H9 (cell line): ENCODE measurements at regions not wholly inside any gene's neighbourhood (a gene's known extent, or its start where the extent isn't known, plus 50 kb on each side); places are given as distances from the start of the nearest gene placed in this dataset.

Source experiments
- DNase-seq: peaks from one replicate; pipeline ENCODE4 v3.0.0-alpha.2; 2017
- H2AFZ ChIP-seq: one replicate; pipeline ENCODE4 v1.6.1; 2013; ENCODE audit warnings: mild to moderate bottlenecking, low read length, control low read depth, moderate library complexity
- H2AK5ac ChIP-seq: 2 replicates; pipeline ENCODE4 v1.6.1; 2013; ENCODE audit warnings: low read length, control low read depth, mixed read lengths; ENCODE audit not compliant: insufficient read length
- H2BK120ac ChIP-seq: one replicate; pipeline ENCODE4 v1.6.1; 2013; ENCODE audit warnings: low read depth, mild to moderate bottlenecking, low read length, control low read depth, inconsistent platforms; ENCODE audit not compliant: poor library complexity, severe bottlenecking
- H2BK12ac ChIP-seq: 2 replicates; pipeline ENCODE4 v1.6.1; 2013; ENCODE audit warnings: low read length, control low read depth, mixed read lengths, low read depth; ENCODE audit not compliant: insufficient read length
- H2BK15ac ChIP-seq: 2 replicates; pipeline ENCODE4 v1.6.1; 2013; ENCODE audit warnings: low read depth, low read length, control low read depth
- H2BK20ac ChIP-seq: one replicate; pipeline ENCODE4 v1.6.1; 2013; ENCODE audit warnings: low read depth, mild to moderate bottlenecking, low read length, control low read depth, inconsistent platforms; ENCODE audit not compliant: poor library complexity, severe bottlenecking
- H2BK5ac ChIP-seq: 2 replicates; pipeline ENCODE4 v1.6.1; 2013; ENCODE audit warnings: low read length, control low read depth, mixed read lengths; ENCODE audit not compliant: insufficient read length
- H3K14ac ChIP-seq: 2 replicates; pipeline ENCODE4 v1.6.1; 2013; ENCODE audit warnings: low read length, control low read depth; ENCODE audit not compliant: insufficient read depth
- H3K18ac ChIP-seq: 2 replicates; pipeline ENCODE4 v1.6.1; 2013; ENCODE audit warnings: low read depth, mild to moderate bottlenecking, mixed read lengths, low read length, control low read depth; ENCODE audit not compliant: insufficient read length
- H3K23ac ChIP-seq: 2 replicates; pipeline ENCODE4 v1.6.1; 2013; ENCODE audit warnings: low read length, control low read depth, mixed read lengths, low read depth; ENCODE audit not compliant: insufficient read length
- H3K23me2 ChIP-seq: 2 replicates; pipeline ENCODE4 v1.6.1; 2013; ENCODE audit warnings: low read depth, mild to moderate bottlenecking, mixed read lengths, low read length, control low read depth; ENCODE audit not compliant: insufficient read length, poor library complexity, severe bottlenecking
- H3K27ac ChIP-seq: 2 replicates; pipeline ENCODE4 v1.5.1; 2013; ENCODE audit warnings: low read length, control low read depth, mixed read lengths, low read depth; ENCODE audit not compliant: insufficient read length
- H3K27me3 ChIP-seq: 2 replicates; pipeline ENCODE4 v1.6.1; 2013; ENCODE audit warnings: low read length, control low read depth, inconsistent platforms; ENCODE audit not compliant: insufficient read depth
- H3K4ac ChIP-seq: 2 replicates; pipeline ENCODE4 v1.6.1; 2013; ENCODE audit warnings: low read depth, mild to moderate bottlenecking, control low read depth, inconsistent platforms, low read length, moderate library complexity
- H3K4me1 ChIP-seq: 2 replicates; pipeline ENCODE4 v1.6.1; 2013; ENCODE audit warnings: low read length, control low read depth, inconsistent platforms; ENCODE audit not compliant: insufficient read depth
- H3K4me2 ChIP-seq: 2 replicates; pipeline ENCODE4 v1.6.1; 2013; ENCODE audit warnings: low read length, control low read depth, mixed read lengths; ENCODE audit not compliant: insufficient read length, insufficient read depth
- H3K56ac ChIP-seq: 2 replicates; pipeline ENCODE4 v1.6.1; 2013; ENCODE audit warnings: low read depth, mild to moderate bottlenecking, mixed read lengths, low read length, control low read depth; ENCODE audit not compliant: insufficient read length
- H3K79me1 ChIP-seq: 2 replicates; pipeline ENCODE4 v1.6.1; 2013; ENCODE audit warnings: low read depth, mild to moderate bottlenecking, moderate library complexity, low read length, control low read depth, inconsistent platforms; ENCODE audit not compliant: insufficient read depth, poor library complexity, severe bottlenecking
- H3K79me2 ChIP-seq: 2 replicates; pipeline ENCODE4 v1.6.1; 2013; ENCODE audit warnings: low read length, control low read depth, inconsistent platforms; ENCODE audit not compliant: insufficient read depth
- H3K9ac ChIP-seq: 2 replicates; pipeline ENCODE4 v1.6.1; 2013; ENCODE audit warnings: low read length, control low read depth, mixed read lengths; ENCODE audit not compliant: insufficient read length; ENCODE audit errors: extremely low read depth
- H3K9me3 ChIP-seq: one replicate; pipeline ENCODE4 v1.6.1; 2013; ENCODE audit warnings: low read depth, low read length, inconsistent platforms; ENCODE audit not compliant: control insufficient read depth
- H3T11ph ChIP-seq: one replicate; pipeline ENCODE4 v1.6.1; 2013; ENCODE audit warnings: mild to moderate bottlenecking, low read length, control low read depth, inconsistent platforms
- H4K20me1 ChIP-seq: one replicate; pipeline ENCODE4 v1.6.1; 2013; ENCODE audit not compliant: control insufficient read depth, insufficient read length, insufficient read depth
- H4K5ac ChIP-seq: 2 replicates; pipeline ENCODE4 v1.6.1; 2013; ENCODE audit warnings: low read depth, mild to moderate bottlenecking, mixed read lengths, low read length, control low read depth; ENCODE audit not compliant: insufficient read length
- H4K8ac ChIP-seq: replicated peaks from 2 replicates; pipeline ENCODE4 v1.6.1; 2013; ENCODE audit warnings: low read length, control low read depth, mixed read lengths, low read depth; ENCODE audit not compliant: insufficient read length
- H4K91ac ChIP-seq: 2 replicates; pipeline ENCODE4 v1.6.1; 2013; ENCODE audit warnings: low read depth, mild to moderate bottlenecking, moderate library complexity, mixed read lengths, low read length, control low read depth; ENCODE audit not compliant: insufficient read length
- H3K27ac Mint-ChIP-seq, 3 experiments: 2 replicates in 2 of 3; 3 replicates in 1 of 3; pipeline ENCODE4 v1.8.0; 2020 to 2021; ENCODE audit warnings: mixed read lengths in 3 of 3, mild to moderate bottlenecking in 1 of 3, moderate library complexity in 1 of 3
- H3K27me3 Mint-ChIP-seq: 2 replicates; pipeline ENCODE4 v1.8.0; 2021; ENCODE audit warnings: low read depth, mild to moderate bottlenecking, moderate library complexity, mixed read lengths
- H3K36me3 Mint-ChIP-seq, 3 experiments: 2 replicates in 2 of 3; 3 replicates in 1 of 3; pipeline ENCODE4 v1.8.0; 2020 to 2021; ENCODE audit warnings: low read depth in 3 of 3, mixed read lengths in 3 of 3; ENCODE audit not compliant: insufficient read depth in 1 of 3
- H3K4me1 Mint-ChIP-seq, 2 experiments: 2 replicates each; pipeline ENCODE4 v1.8.0; 2020; ENCODE audit warnings: mixed read lengths in 2 of 2
- H3K4me3 Mint-ChIP-seq, 2 experiments: 2 replicates in 1 of 2; 3 replicates in 1 of 2; pipeline ENCODE4 v1.8.0; 2020 to 2021; ENCODE audit warnings: mild to moderate bottlenecking in 2 of 2, mixed read lengths in 2 of 2, moderate library complexity in 1 of 2
- H3K9me3 Mint-ChIP-seq, 2 experiments: 2 replicates in 1 of 2; 3 replicates in 1 of 2; pipeline ENCODE4 v1.8.0; 2020; ENCODE audit warnings: mild to moderate bottlenecking in 2 of 2, mixed read lengths in 2 of 2, moderate library complexity in 1 of 2
- CTCF ChIP-seq: fragments of 200-600 bp; sonication (generic); conservative IDR thresholded peaks from 3 replicates; pipeline ENCODE4 v1.8.0; 2021; ENCODE audit warnings: antibody characterized with exemption, mild to moderate bottlenecking
- WGBS: extraction: QIAGEN DNeasy Blood & Tissue Kit; methylation state at CpG from one replicate; pipeline ENCODE4 v1.1.7; 2013; ENCODE audit warnings: missing lambda C conversion rate, low lambda C conversion rate, mixed read lengths; ENCODE audit not compliant: insufficient read length; ENCODE audit errors: extremely low coverage; 5-methylcytosine and 5-hydroxymethylcytosine counted together

- H2BK5ac ChIP-seq: no peak overlapping the region
- peaks cover 0 to 6% (median 0%) of the 10 kb centered on the region in 3 experiments; a peak in 4 of 7 replicates for H3K36me3 Mint-ChIP-seq
- H4K5ac ChIP-seq: no peak overlapping the region
- no peak for TF ChIP-seq CTCF
- H3K27me3 Mint-ChIP-seq: no peaks in the 10 kb centered on the region
- H3K4me1 Mint-ChIP-seq: no peaks in the 10 kb centered on the region; a peak in 1 of 4 replicates
- no peak overlapping the region for H4K91ac ChIP-seq
- H3K27me3 ChIP-seq: no peaks in the 10 kb centered on the region
- H4K8ac ChIP-seq: no peak overlapping the region
- no peaks in the 10 kb centered on the region for H4K20me1 ChIP-seq
- no peak overlapping the region for H3T11ph ChIP-seq
- no peak overlapping the region for H2AK5ac ChIP-seq
- H3K9ac ChIP-seq: no peak overlapping the region
- H3K18ac ChIP-seq: no peak overlapping the region
- H3K23ac ChIP-seq: no peak overlapping the region
- no peak overlapping the region for H2AFZ ChIP-seq
- H3K23me2 ChIP-seq: no peaks in the 10 kb centered on the region
- H3K4me1 ChIP-seq: no peaks in the 10 kb centered on the region
- no peaks in the 10 kb centered on the region for H3K9me3 ChIP-seq
- DNase-seq: no peak
- H3K79me1 ChIP-seq: no peaks in the 10 kb centered on the region
- no peak overlapping the region for H3K27ac Mint-ChIP-seq
- no peak overlapping the region for H2BK20ac ChIP-seq
- H3K4me3 Mint-ChIP-seq: no peak overlapping the region
- no peak overlapping the region for H2BK120ac ChIP-seq
- H3K14ac ChIP-seq: no peak overlapping the region
- no peak overlapping the region for H3K27ac ChIP-seq
- H3K9me3 Mint-ChIP-seq: peaks cover 3 to 6% of the 10 kb centered on the region in 2 experiments; a peak in 3 of 5 replicates
- no peak overlapping the region for H3K4me2 ChIP-seq
- WGBS: no CpG with 5 or more reads among the region's 6 CpGs
- H2BK15ac ChIP-seq: no peak overlapping the region
- no peak overlapping the region for H3K56ac ChIP-seq
- H2BK12ac ChIP-seq: no peak overlapping the region
- H3K4ac ChIP-seq: no peak overlapping the region
- no peaks in the 10 kb centered on the region for H3K79me2 ChIP-seq
Observed at GRCh38 chr2:33877348-33878016, 278.4 kb upstream of the FAM98A start.
